Stimulated activated CD8-positive, alpha-beta memory T cell treated with anti-CD3 and anti-CD28 coated beads, Interleukin-12 subunit alpha, Interleukin-12 subunit beta, amount 100 ng/mL, for 1 hour (primary cell): ENCODE measurements at regions not wholly inside any gene's neighbourhood (a gene's known extent, or its start where the extent isn't known, plus 50 kb on each side); places are given as distances from the start of the nearest gene placed in this dataset.

Experiments
- DNase-seq: peaks from one replicate; pipeline ENCODE4 v3.0.0-alpha.2; 2020; ENCODE audit warnings: low read depth

- DNase-seq = no peak
Measured at GRCh38 chr9:8188723-8189407, 389.3 kb upstream of the DMAC1 start.

GRCh38 chr9:8186560-8186959 lies 387.0 kb upstream of the DMAC1 start:
- DNase-seq = no peak

- DNase-seq = no peak
Measured at GRCh38 chr9:8183618-8184017, 384.0 kb upstream of the DMAC1 start.

GRCh38 chr9:8179381-8180053 lies 379.9 kb upstream of the DMAC1 start:
- DNase-seq = no peak

GRCh38 chr9:8172000-8172399 lies 372.4 kb upstream of the DMAC1 start:
- DNase-seq = no peak

- DNase-seq = no peak
Measured at GRCh38 chr9:8168916-8169438, 369.4 kb upstream of the DMAC1 start.

GRCh38 chr9:8160787-8161186 lies 361.2 kb upstream of the DMAC1 start:
- no peak for DNase-seq

GRCh38 chr9:8158574-8158973 lies 359.0 kb upstream of the DMAC1 start:
- no peak for DNase-seq

GRCh38 chr9:8157683-8158324 lies 358.2 kb upstream of the DMAC1 start:
- no peak for DNase-seq

- DNase-seq = no peak
Measured at GRCh38 chr9:8156346-8156745, 356.8 kb upstream of the DMAC1 start.

GRCh38 chr9:8155706-8156105 lies 356.1 kb upstream of the DMAC1 start:
- DNase-seq = no peak

GRCh38 chr9:8143677-8144076 lies 344.1 kb upstream of the DMAC1 start:
- DNase-seq = no peak

- DNase-seq = no peak
Measured at GRCh38 chr9:8140557-8140956, 341.0 kb upstream of the DMAC1 start.

GRCh38 chr9:8139756-8140155 lies 340.2 kb upstream of the DMAC1 start:
- no peak for DNase-seq

- DNase-seq = no peak
Measured at GRCh38 chr9:8136477-8136876, 336.9 kb upstream of the DMAC1 start.

- DNase-seq = no peak
Measured at GRCh38 chr9:8134635-8135034, 335.1 kb upstream of the DMAC1 start.

GRCh38 chr9:8133606-8134005 lies 334.0 kb upstream of the DMAC1 start:
- no peak for DNase-seq

GRCh38 chr9:8115570-8115969 lies 316.0 kb upstream of the DMAC1 start:
- no peak for DNase-seq

- no peak for DNase-seq
Measured at GRCh38 chr9:8114826-8115225, 315.2 kb upstream of the DMAC1 start.

GRCh38 chr9:8106362-8106761 lies 306.8 kb upstream of the DMAC1 start:
- DNase-seq = no peak

GRCh38 chr9:8101607-8102006 lies 302.0 kb upstream of the DMAC1 start:
- no peak for DNase-seq

- no peak for DNase-seq
Measured at GRCh38 chr9:8096091-8096490, 296.5 kb upstream of the DMAC1 start.

GRCh38 chr9:8095672-8096086 lies 296.1 kb upstream of the DMAC1 start:
- DNase-seq = no peak
